ENCODE measurements at regions not wholly inside any gene's neighbourhood (a gene's known extent, or its start where the extent isn't known, plus 50 kb on each side); places are given as distances from the start of the nearest gene placed in this dataset.

GRCh38 chrX:99613041-99613440 lies 797.0 kb downstream of the PCDH19 start (continued):
- TF ChIP-seq ZNF462 (CRISPR knock-in tag; IDR thresholded peaks at IDR 0.05) (no peak), POLR2AphosphoS5 (IDR thresholded peaks at IDR 0.05; ENCODE audit: low read depth) (no peak), NANOG (IDR thresholded peaks at IDR 0.05; ENCODE audit: borderline replicate concordance) (no peak), STAT1 (IDR thresholded peaks at IDR 0.05; ENCODE audit: unreplicated experiment) (no peak)

GRCh38 chrX:99603091-99603814 lies 806.8 kb downstream of the PCDH19 start:
- H3K27ac Mint-ChIP-seq, result no peak overlapping the region
- no peaks in the 10 kb centered on the region for H3K9me2 ChIP-seq (ENCODE audit: insufficient read depth)

More at GRCh38 chrX:99603091-99603814, 806.8 kb downstream of the PCDH19 start:
- H3K4me1 ChIP-seq (ENCODE audit: insufficient read depth), result peaks cover 4% of the 10 kb centered on the region; the same call in 1 of the 2 replicates
- H3K4me3 Mint-ChIP-seq, result no peak overlapping the region; the same call in 2 of the 3 replicates
- H3K79me2 ChIP-seq (replicated peaks; ENCODE audit: insufficient read depth), result no peaks in the 10 kb centered on the region
- H4K20me1 ChIP-seq (replicated peaks; ENCODE audit: insufficient read depth), result no peaks in the 10 kb centered on the region
- no peaks in the 10 kb centered on the region for H3K36me3 Mint-ChIP-seq (ENCODE audit: low read depth)
- no peaks in the 10 kb centered on the region for H3K27me3 ChIP-seq (ENCODE audit: insufficient read depth)
- peak overlapping the region; percentile 31 for H3K4me2 ChIP-seq
- DNase-seq (ENCODE audit: low spot score) (peak; percentile 32), ATAC-seq (no peak)
- H3K36me3 ChIP-seq (ENCODE audit: insufficient read depth), result no peaks in the 10 kb centered on the region
- H3K9me3 Mint-ChIP-seq, result no peaks in the 10 kb centered on the region
- no peaks in the 10 kb centered on the region for H3F3A ChIP-seq (replicated peaks; ENCODE audit: low read depth)
- H3K4me1 Mint-ChIP-seq, result peaks cover 10% of the 10 kb centered on the region
- no peak overlapping the region for H2AFZ ChIP-seq
- TF ChIP-seq JUNB (IDR thresholded peaks at IDR 0.05; ENCODE audit: unreplicated experiment) (no peak), ZNF114 (CRISPR knock-in tag; IDR thresholded peaks at IDR 0.05) (no peak), ETS1 (IDR thresholded peaks at IDR 0.05) (no peak), EZH2 (IDR thresholded peaks at IDR 0.05; ENCODE audit: low read depth, unreplicated experiment) (no peak), CTCF (conservative IDR thresholded peaks at IDR 0.05; ENCODE audit: low read depth in 2 of 2) (no peak), REST (IDR thresholded peaks at IDR 0.05; ENCODE audit: unreplicated experiment) (no peak)
- H3K27me3 Mint-ChIP-seq (ENCODE audit: insufficient read depth, low read depth, poor library complexity), result no peaks in the 10 kb centered on the region
- H3K4me3 ChIP-seq, result peak overlapping the region; percentile 18; the same call in 1 of the 2 replicates
- H3K27ac ChIP-seq (ENCODE audit: low read depth), result peak overlapping the region; percentile 45; the same call in 1 of the 2 replicates

Measured in GM23338 (cell line).